HG02870 (cell line): ENCODE measurements at regions not wholly inside any gene's neighbourhood (a gene's known extent, or its start where the extent isn't known, plus 50 kb on each side); places are given as distances from the start of the nearest gene placed in this dataset.
A peak's percentile ranks its signal among the peaks of the same experiment; 100 is the strongest.

Experiments used
- ATAC-seq: cut with Tn5 transposase; IDR thresholded peaks from one replicate; pipeline ENCODE4 v1.9.1; 2021; ENCODE audit warnings: mild to moderate bottlenecking, moderate library complexity; ENCODE audit not compliant: unreplicated experiment

GRCh38 chr4:128604204-128604603 is 205.3 kb upstream of the JADE1 start:
- ATAC-seq = no peak

- ATAC-seq = no peak
Observed at GRCh38 chr4:128603081-128603480, 206.4 kb upstream of the JADE1 start.

- ATAC-seq = no peak
Observed at GRCh38 chr4:128601991-128602695, 207.4 kb upstream of the JADE1 start.

- ATAC-seq = no peak
Observed at GRCh38 chr4:128600996-128601871, 208.3 kb upstream of the JADE1 start.

GRCh38 chr4:128600410-128600809 is 209.1 kb upstream of the JADE1 start:
- no peak for ATAC-seq

- ATAC-seq = no peak
Observed at GRCh38 chr4:128597500-128597899, 212.0 kb upstream of the JADE1 start.

GRCh38 chr4:128596853-128597252 is 212.6 kb upstream of the JADE1 start:
- ATAC-seq = no peak

- ATAC-seq = no peak
Observed at GRCh38 chr4:128596115-128596514, 213.4 kb upstream of the JADE1 start.

- ATAC-seq = no peak
Observed at GRCh38 chr4:128591482-128591881, 218.0 kb upstream of the JADE1 start.

- no peak for ATAC-seq
Observed at GRCh38 chr4:128590773-128591172, 218.7 kb upstream of the JADE1 start.

GRCh38 chr4:128590034-128590740 is 219.3 kb upstream of the JADE1 start:
- ATAC-seq = no peak

GRCh38 chr4:128589384-128589965 is 220.0 kb upstream of the JADE1 start:
- no peak for ATAC-seq

- ATAC-seq = no peak
Observed at GRCh38 chr4:128587382-128587781, 222.1 kb upstream of the JADE1 start.

GRCh38 chr4:128583753-128584712 is 225.5 kb upstream of the JADE1 start:
- ATAC-seq = no peak

- ATAC-seq = no peak
Observed at GRCh38 chr4:128582427-128582870, 227.1 kb upstream of the JADE1 start.

GRCh38 chr4:128579154-128579853 is 230.2 kb upstream of the JADE1 start:
- ATAC-seq = no peak

- ATAC-seq = peak; percentile 85
Observed at GRCh38 chr4:128574706-128575105, 234.8 kb upstream of the JADE1 start.

GRCh38 chr4:128573781-128574508 is 235.6 kb upstream of the JADE1 start:
- no peak for ATAC-seq

GRCh38 chr4:128572778-128573241 is 236.7 kb upstream of the JADE1 start:
- no peak for ATAC-seq
